EH (cell line): ENCODE measurements at regions not wholly inside any gene's neighbourhood (a gene's known extent, or its start where the extent isn't known, plus 50 kb on each side); places are given as distances from the start of the nearest gene placed in this dataset.

Experiments
- DNase-seq: peaks from one replicate; pipeline ENCODE4 v3.0.0-alpha.2; 2015; ENCODE audit warnings: low read depth

DNA sequence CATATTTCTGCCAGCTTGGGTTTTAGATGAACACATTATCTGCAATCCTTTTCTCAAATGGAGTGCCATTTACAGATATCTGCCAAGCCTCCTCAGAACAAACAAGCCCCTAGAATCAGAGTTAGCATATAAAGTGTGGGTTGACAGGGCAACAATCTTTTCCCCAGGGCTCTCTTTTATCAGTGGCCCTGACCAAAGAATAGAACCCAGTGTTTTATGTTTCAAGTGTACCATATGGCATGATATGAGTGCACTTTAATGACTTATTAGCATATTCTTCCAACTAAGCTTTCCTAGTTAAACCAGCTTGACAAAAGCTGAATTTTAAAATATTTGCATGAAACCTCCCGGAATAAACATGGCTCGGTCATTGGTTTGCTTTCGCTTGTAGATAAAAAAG lies 57.3 kb downstream of the EVX1 start:
- no peak for DNase-seq

DNA sequence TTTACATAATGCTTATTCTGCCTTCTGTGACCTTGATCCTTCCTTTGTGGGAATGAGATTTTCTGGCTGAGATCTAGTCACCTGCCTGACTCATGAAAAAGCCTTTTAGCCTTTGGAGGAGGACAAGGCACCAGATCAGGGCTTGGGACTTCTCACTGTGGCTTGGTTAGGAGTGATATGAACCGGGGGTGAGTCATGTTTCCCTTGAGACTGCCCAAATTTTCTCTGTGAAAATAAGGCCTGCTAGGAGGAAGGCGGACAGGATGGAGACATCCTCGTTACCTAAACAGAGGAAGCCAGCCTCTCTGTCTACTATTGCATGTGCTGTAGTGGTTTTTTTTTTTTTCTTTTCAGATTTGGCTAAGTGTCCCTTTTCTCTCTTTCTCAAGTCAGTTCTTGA lies 57.8 kb downstream of the EVX1 start:
- peak; percentile 10 for DNase-seq

- no peak for DNase-seq
Observed at GRCh38 chr7:27302590-27302989, 60.0 kb downstream of the EVX1 start.

DNA sequence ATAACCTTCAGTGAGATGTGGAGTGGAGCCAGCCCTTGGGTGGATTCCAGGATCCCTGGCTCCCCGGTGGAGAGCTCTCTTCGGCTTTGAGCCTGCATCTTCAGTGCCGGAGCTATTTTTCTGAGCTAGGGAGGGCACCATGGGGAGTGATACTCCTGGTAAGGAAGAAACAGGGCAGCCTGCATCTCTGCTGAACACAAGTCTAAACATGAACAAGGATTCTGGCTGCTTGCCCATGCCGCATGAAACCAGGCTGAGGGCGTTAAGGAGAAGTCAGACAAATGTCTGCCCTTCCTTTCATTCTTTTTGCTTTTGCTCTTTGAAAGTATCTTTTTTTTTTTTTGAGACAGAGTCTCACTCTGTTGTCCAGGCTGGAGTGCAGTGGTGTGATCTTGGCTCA lies 60.4 kb downstream of the EVX1 start:
- DNase-seq = no peak

DNA sequence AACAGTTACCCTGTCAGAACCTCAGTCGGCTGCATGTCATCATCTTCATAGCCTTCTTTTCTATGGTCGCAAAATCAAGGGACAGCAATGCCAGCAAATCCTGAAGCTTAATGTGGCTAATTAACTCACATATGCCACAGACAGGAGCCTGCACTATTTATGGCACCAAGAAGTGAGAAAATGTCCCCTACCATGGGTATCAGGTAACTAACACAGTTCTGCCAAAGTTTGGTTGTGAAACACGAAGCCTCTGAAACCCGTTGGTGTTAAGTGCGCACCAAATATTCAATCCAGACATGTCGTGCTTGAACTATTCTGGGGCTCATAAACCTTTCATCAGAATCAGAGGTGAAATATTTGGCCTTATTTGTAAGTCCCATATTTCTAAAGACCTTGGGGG lies 63.3 kb downstream of the EVX1 start:
- no peak for DNase-seq

- DNase-seq = no peak
Observed at GRCh38 chr7:27312820-27313219, 70.2 kb downstream of the EVX1 start.

GRCh38 chr7:27314111-27314510 lies 71.5 kb downstream of the EVX1 start:
- DNase-seq = no peak

- no peak for DNase-seq
Observed at GRCh38 chr7:27315066-27315465, 72.5 kb downstream of the EVX1 start.

DNA sequence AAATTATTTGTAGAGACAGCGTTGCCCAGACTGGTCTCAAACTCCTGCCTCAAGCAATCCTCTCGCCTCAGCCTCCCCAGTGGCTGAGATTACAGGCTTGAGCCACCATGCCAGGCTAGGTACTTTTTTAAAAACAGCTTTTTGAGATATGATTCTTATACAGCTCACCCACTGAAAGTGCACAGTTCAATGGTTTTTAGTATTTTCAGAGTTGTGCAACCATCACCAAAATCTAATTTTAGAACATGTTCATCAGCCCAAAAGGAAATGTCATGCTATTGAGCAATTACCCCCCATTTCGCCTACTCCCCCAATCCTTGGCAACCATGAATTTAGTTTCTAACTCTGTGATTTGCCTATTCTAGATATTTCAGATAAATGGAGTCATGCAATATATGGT lies 73.7 kb downstream of the EVX1 start:
- DNase-seq = peak; percentile 38

DNA sequence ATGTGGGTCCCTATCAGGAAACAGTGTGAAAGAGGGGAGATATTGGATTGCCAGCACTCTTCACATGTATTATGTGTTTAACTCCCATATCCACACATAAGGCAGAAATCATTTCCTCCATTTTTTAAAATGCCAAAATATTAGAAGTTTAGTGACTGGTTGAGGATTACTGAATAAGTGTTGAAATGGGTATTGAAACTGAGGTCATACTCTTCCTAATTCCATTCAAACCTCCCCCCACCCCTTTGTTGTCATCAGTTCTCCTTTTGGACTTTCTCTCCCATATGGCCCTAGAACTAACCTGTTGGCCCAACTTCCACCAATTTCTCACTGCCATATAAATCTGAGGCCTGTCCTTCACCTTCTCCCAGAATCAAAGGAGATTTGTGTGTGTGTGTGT lies 81.6 kb downstream of the EVX1 start:
- DNase-seq = no peak

DNA sequence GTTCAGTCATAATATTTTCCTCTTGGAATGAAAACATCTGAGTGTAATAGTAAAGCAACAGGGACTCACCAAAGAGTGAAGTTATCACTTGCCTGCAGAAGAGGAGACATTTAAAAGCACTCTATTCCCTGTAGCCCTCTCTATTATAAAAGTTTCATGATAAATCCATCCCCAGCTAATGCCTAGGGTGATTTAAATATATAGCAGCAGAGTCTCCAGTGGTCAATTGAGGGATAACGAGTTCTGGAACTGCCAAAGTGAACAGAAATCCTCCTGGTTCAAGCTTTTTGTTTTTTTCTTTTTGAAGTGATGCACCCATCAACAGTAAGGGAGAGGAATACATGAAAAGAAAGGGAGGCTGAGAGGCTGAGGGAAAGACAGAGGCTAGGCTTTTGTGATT lies 87.3 kb downstream of the EVX1 start:
- no peak for DNase-seq

DNA sequence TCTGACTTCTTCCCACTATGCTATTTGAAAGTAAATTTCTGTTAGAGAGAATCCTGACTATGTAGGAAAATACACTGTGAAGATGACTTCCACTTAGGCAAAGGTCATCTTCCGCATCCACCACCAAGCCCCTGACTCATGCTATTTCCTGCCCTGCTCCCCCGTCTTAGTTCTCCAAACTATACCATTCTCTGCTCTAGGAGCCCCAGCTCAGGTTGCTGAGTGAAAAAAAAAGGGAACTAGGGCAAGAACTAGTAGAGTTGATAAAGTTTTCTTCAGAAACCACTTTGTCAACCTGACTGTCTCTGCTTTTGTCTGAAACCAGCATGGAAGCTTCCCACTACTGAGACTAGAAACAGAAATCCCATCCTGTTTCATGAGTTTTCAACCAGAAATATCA lies 96.9 kb downstream of the EVX1 start:
- DNase-seq = no peak

DNA sequence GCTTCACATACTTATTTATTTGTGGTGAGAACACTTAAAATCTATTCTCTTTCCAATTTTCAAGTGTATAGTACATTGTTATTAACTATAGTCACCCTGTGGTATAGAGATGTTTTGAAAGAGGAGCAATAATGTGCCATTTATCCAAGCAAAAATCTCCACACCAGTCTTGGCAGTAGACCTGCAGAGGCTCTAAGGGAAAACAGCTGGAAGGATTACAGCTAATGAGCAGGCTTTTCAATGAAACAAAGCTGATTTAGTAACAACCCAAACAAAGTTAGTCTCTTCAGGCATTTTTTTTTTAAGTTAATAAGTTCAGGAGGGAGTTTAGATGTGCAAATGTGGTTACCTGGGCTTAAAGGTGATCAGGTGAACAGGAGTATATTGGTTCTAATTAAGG lies 101.9 kb downstream of the EVX1 start:
- no peak for DNase-seq

GRCh38 chr7:27345164-27345887 lies 102.7 kb downstream of the EVX1 start:
- no peak for DNase-seq

GRCh38 chr7:27345997-27346396 lies 103.4 kb downstream of the EVX1 start:
- DNase-seq = no peak

GRCh38 chr7:27346531-27347275 lies 104.1 kb downstream of the EVX1 start:
- peak; percentile 90 for DNase-seq

DNA sequence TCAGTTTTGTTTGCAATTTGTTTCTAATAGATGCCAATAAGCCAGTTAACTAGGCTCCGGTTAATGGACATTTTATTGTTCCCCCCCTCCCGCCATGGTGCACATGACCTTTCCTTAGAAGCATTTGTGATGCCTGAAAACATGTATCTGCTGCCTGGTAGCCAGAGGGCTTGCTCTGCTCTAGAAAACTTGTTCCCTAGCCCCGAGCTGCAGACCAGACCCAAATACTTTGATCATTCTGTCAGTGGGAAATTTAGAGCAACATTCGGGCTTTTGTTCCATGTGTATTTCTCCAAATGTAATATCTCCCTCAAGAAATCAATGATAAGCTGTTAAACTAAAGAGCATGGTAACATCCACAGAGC lies 104.7 kb downstream of the EVX1 start:
- DNase-seq = no peak

DNA sequence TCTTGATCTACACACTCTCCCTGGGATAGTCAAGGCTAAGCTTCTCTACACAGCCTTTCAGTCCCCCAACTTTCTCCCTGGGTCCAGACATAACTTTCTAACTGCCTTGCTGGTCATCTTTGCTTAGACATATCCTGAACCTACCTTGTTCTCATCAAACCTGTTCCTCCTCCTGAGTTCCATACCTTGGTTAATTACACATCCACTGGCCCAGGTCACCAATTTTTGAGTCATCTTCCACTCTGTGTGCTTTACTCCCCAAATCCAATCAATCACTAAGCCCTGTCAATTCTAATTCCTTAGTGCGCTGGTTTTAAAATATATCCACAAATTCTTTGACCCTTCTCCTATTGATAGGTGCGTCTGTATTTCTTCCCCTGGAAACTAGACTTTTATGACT lies 107.0 kb downstream of the EVX1 start:
- no peak for DNase-seq

DNA sequence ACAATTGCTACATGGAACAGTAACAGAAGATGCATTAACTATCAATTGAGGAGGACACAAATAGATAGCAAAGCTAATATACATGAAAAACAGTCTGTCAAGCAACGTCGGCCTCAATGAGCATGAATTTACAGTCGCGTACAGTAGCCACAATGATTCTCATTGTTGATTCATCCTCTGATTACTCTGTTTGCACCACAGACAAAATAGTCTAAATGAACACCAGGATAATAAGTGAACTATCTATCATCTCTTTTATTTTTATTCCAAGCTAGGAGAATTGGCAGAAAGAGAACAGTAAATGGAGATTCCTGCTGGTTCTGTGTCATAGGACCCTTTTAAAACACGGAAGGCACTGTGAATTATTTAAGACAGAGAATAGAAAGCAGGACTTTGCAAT lies 108.5 kb downstream of the EVX1 start:
- DNase-seq = no peak

DNA sequence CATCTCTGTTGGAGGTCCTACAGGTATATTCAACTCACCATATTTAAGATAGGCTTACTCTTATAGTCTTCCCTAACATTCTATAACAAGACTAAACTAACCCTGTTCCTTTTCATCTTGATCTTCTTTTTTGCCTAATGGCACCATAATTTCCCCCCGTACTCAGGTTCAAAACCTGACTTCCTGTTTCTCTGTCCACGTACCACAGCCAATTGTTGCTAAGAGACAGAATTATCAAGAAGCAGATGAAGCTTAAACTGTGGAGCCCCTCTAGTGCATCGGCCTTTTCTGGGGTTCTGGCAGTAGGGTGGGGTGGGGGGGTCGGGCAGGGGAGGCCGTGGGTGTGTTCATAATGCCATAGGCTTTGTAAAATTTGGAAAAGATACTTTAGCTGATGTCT lies 109.2 kb downstream of the EVX1 start:
- no peak for DNase-seq

DNA sequence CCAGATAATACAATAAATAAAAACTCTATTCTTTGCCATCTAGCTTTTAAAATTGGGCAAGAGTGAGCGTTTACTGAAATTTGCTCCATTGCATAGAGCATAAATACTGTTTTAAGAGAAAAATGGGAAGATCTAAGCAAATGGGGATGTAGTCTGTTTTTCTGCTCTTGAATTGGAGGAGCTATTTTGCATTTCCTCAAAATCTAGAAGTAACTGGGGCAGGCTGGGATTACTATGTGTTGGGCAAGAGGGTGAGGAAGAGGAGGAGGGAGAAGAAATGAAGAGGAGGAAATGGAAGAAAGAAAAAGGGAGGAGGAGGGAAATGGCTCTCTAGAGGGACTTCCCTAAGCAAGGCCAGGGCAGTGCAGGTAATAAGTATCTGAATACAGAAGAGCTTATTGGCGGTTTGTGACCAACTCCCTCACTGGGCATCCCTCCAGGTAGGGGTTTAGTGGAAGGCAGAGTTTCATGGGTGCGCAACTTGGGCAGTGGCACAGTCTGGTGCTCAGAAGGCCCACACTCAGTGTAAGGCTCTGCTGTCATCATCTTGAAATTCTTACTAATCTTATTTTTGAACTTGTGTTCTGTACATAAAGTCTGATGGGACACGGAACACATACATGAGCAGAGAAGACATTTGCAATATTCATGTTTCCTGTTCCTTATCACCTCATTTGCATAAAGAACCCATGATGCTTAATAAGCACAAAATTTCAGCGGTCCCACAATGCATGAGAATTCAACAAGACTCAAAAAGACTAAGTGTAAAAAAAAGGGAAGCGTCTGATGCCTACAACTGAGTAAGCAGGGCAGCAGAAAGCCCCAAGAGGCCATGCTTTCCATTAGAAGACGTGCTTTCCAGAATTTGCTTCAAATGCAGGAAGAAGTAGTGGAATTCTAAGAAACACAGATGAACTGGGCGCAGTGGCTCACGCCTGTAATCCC lies 116.9 kb downstream of the EVX1 start:
- DNase-seq = no peak

DNA sequence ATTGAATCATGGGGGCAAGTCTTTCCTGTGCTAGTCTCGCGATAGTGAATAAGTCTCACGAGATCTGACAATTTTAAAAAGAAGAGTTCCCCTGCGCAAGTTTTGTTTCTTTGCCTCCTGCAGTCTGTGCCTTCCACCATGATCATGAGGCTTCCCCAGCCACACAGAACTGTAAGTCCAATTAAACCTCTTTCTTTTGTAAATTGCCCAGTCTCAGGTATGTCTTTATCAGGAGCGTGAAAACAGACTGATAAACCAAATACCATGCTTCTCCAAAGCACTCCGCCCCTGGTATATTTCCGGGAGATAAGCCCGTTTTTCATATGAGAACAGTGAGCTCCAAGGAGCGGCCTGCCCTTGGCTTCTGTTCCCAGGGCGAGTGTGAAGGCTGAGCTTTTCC lies 118.9 kb downstream of the EVX1 start:
- no peak for DNase-seq

DNA sequence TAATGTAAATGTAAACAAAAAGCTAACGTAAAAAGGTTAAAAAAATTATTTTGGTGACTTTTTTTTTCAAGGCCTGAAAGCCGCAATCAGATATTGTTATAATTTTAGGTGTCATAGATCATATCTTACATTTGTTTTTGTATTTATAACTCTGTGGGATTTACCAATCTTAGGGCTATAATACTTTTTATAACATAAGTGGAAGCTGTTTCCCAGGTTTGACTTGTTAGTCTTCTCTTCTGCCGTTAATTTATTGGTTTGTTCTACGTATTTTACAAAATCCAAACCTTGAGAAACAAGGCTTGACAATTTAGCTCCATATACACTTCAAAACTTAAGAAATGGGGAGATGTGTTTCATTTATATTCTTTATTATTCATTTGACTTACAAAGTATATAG lies 119.4 kb downstream of the EVX1 start:
- no peak for DNase-seq
